MM.1S (cell line): ENCODE measurements at regions not wholly inside any gene's neighbourhood (a gene's known extent, or its start where the extent isn't known, plus 50 kb on each side); places are given as distances from the start of the nearest gene placed in this dataset.

Experiments
- CTCF ChIP-seq: fragments of 300-600 bp; sonication (generic); IDR thresholded peaks from 2 replicates; pipeline ENCODE4 v1.5.1; 2016; ENCODE audit warnings: antibody characterized with exemption, low read length, mixed read lengths
- EZH2 ChIP-seq: fragments of 300-600 bp; sonication (generic); optimal IDR thresholded peaks from 2 replicates; pipeline ENCODE3; 2017; ENCODE audit warnings: low read depth, mild to moderate bottlenecking, antibody characterized with exemption, low read length, mixed read lengths
- EZH2phosphoT487 ChIP-seq: fragments of 300-600 bp; sonication (generic); IDR thresholded peaks from 2 replicates; pipeline ENCODE4 v1.6.1; 2018; ENCODE audit warnings: antibody characterized with exemption, low read length

- no peak for TF ChIP-seq CTCF
- no peak for TF ChIP-seq EZH2
- TF ChIP-seq EZH2phosphoT487, result no peak
Measured at GRCh38 chr1:58837886-58838285, 54.0 kb upstream of the JUN start.
